ENCODE measurements at regions not wholly inside any gene's neighbourhood (a gene's known extent, or its start where the extent isn't known, plus 50 kb on each side); places are given as distances from the start of the nearest gene placed in this dataset.

- no peak for DNase-seq
These were observed 197.7 kb upstream of the POU3F1 start for GRCh38 chr1:38244218-38244845.

- no peak for DNase-seq
These were observed 196.5 kb upstream of the POU3F1 start for GRCh38 chr1:38243106-38243505.

DNA sequence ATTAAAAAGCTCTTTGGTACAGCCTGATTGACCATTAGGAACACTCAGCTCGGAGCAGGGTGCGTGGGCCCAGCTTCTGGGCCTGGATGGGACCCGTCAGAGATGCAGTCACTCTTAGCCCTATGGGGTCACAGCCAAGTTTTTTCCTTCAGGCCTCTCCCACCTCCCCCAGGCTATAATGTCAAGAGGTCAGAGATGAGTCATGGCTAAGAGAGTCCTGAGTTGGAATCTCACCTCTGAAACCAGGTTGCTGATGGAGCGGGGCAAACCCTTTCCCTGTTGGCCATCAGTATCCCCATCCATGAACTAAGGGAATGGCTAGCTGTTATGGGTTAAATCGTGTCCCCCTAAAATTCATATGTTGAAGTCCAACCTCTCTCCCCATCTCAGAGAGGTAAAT is 195.9 kb upstream of the POU3F1 start:
- DNase-seq: no peak

- DNase-seq: no peak
These were observed 195.2 kb upstream of the POU3F1 start for GRCh38 chr1:38241594-38242334.

- no peak for DNase-seq
These were observed 194.0 kb upstream of the POU3F1 start for GRCh38 chr1:38240618-38241017.

DNA sequence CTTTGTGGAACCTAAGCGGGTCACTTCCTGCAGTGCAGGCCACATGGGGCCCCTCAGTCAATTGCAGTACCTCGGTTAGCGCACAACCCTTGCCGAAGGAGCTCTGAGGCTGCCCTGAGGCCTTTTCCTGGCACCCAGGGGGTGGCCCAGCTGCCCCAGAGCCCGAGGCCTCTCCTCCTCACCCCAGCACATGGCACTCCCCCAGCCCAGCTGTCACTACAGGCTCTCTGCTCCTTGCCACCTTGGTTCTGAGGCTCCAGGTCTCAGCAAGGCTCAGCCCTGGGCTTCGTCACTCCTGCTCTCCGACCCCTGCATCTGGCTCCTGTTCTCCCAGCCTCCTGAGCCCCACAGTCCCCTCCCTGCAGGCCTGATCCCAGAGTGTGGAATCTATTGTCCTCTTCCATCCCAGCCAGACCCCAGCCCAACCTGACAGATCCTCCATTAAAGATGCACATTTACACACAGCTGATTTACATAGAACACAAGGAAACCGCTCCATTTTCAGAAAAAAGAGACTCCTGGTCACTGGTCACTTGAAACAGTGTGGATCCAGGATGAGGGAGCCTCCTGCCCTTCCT is 192.8 kb upstream of the POU3F1 start:
- no peak for DNase-seq

- DNase-seq: no peak
These were observed 191.7 kb upstream of the POU3F1 start for GRCh38 chr1:38238294-38238693.

DNA sequence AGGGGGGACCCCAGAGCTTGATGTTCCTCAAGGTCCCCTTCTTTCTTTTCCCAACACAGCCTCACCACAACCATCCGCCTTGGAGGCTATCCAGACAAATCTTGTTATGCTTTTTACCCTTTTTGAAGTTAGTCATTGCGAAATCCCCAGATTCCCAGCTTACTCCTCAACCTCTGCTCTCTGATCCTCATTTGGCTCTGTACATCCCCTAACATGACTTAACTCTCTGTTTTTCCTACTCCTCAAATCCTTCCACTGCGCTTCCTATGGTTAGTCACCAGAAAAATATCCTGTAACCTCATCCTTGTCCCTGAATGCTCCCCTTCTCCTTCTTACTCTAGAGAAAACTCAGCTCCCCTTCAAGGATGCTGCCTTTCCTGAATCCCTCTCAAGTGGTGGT is 189.1 kb upstream of the POU3F1 start:
- DNase-seq: no peak

DNA sequence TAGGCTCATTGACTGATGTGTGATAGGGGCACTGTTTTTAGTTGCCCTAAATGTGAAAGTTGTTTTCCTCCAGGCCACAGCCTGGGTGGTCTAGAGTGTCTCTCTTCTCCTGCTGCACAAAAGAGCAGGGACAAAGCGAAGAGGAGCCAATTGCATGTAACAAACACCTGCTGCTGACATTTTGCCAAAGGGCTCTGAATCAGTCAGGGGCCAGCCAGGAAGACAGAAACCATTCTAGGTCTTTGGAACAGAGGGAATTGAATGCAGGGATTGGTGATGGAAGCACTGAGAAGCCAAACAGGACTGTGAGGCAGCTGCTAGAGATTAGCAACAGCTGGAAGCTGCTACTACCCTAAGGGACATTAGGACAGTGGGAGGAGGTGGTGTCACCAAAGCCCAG is 185.3 kb upstream of the POU3F1 start:
- no peak for DNase-seq

- no peak for DNase-seq
These were observed 182.1 kb upstream of the POU3F1 start for GRCh38 chr1:38228718-38229117.

- no peak for DNase-seq
These were observed 179.2 kb upstream of the POU3F1 start for GRCh38 chr1:38225745-38226144.

GRCh38 chr1:38223391-38223790 is 176.8 kb upstream of the POU3F1 start:
- no peak for DNase-seq

DNA sequence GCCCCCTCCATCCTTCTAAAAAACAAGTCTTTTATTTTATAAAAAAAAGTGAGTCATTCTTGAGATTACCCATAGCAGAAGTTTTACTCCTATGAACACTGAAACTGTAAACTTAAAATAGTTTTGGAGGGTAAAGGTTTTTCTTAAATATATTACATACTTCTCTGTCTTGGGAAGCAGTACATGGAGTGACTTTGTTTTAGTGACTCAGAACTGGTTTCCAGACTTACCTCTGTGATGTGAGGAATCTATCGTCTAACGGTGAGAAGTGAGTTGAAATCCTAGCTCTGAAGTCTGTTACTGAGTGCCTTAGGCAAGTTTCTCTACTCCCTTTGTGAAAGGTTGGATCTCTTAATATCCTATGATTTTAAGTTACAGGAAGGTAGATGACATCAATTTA is 176.3 kb upstream of the POU3F1 start:
- no peak for DNase-seq

GRCh38 chr1:38221006-38221649 is 174.5 kb upstream of the POU3F1 start:
- no peak for DNase-seq

GRCh38 chr1:38217316-38217715 is 170.7 kb upstream of the POU3F1 start:
- no peak for DNase-seq

DNA sequence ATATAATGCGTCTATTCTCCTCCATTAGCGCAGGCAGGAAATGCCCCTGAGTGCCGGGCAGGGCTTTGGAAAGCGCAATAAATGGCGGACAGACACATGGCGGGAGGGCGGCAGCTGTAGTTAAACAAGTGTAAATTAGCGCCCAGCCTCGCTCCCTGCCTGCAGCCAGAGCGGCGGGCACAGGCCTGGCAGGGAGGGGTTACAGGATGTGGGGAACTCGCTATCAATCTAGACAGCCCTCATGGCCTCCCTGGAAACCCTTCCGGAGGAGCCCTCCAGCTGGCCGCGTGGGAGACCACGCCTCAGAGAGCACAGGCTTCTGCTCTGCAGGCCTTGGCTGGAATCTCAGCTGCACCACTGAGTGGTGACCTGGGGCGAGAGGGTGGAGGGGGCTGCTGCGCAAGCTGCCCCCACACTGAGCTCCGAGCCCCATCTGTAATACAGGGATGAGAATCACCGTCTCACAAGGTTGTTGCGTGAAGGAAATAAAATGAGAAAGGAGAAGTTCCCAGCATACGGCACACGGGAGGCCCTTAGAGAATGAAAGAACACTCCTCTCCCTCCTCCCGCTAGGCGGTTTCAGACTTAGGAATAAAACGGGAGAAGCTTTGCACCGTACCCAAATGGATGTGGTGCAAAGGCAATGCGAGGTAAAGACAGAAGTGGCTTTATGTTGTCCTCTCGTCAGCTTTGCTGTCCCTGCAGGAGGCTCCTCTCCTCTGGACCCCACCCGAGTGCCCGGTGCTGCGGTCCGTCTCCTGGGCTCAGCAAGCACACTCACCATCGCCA is 167.2 kb upstream of the POU3F1 start:
- DNase-seq: no peak

DNA sequence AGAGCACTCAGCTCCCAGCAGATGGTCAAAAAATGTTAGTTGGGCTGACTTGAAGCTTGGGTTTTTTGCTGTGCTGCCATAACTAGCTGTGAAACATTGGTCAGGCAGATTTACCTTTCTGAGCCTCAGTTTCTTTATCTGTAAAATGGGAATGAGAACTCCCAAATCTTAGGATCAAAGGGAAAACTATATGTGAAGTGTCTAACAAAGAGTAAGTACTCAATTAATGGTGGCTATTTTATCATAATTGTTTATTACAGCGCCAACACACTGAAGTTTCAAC is 164.2 kb upstream of the POU3F1 start:
- DNase-seq: no peak

DNA sequence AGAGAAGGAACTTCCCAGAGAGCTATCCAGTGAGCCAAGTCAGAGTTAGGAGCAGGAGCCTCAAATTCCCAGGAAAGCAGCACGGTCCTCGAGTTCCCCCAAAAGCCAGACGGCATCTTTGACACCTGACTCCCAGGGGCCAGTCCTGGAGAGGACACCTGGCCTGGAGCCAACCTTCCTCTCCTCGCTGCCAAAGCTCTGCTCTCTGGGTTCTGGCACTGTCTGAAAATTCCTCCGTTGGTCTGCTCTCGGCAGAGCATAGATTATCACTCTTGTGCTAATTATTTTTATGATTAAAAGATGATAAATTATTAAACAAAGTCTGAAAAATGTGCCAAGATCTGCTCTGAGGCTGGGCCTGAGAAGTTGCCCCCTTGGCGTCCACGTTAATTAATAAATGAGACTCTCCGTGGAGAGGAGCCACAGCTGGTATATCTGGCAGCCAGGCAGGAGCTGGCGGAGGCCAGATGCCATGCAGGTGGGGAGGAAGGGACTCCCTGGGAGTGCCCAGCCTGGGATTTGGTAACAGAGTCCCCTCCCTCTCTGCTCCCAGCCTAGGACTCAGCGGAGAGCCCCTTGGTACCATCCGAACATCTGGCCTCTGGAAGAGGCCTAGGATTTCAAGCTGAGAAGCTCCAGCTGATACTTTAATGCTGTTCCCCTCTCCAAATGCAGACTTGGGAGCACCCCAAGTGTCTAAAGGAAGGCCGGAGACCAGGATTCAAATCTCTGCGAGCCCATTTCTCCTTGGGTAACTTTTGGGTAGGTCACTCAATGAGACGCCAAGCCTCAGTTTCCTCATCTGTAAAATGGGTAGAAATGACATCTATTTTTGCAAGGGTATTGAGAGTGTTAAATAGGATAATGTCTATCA is 163.7 kb upstream of the POU3F1 start:
- DNase-seq: no peak

- DNase-seq: no peak
These were observed 162.4 kb upstream of the POU3F1 start for GRCh38 chr1:38208716-38209632.

- DNase-seq: no peak
These were observed 161.3 kb upstream of the POU3F1 start for GRCh38 chr1:38207906-38208305.

DNA sequence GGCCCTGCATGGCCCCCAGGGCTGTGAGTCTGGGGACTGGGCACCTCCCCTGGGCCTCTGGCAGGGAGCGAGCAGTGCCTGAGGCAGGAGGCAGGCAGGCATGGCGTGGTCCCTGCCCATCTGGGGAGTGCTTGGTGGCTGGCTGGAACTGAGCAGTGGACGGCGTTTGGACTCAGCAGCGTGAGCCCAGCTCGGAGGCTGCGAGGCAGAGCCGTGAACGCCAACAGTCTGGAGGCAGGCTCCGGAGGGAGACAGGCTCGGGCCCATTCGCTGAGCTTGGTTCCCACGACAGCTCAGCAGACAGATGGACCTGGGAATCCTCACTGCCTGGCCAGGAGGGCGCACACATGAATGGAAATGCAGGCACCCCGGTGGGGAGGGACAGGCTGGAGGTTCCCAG is 160.7 kb upstream of the POU3F1 start:
- no peak for DNase-seq

Data from activated effector memory CD4-positive, alpha-beta T cell treated with Interleukin-2 at 50 U/mL for 16 hours (primary cell).